Activated CD4-positive, CD25-positive, alpha-beta regulatory T cell (primary cell): ENCODE measurements at regions not wholly inside any gene's neighbourhood (a gene's known extent, or its start where the extent isn't known, plus 50 kb on each side); places are given as distances from the start of the nearest gene placed in this dataset.
"Not testable (repeated sequence)": the region's sequence is repeated elsewhere in the genome, so short reads cannot be mapped to it uniquely, and the experiment has no call there.

Source experiments
- DNase-seq, 4 experiments: peaks; one replicate each; lab custom pipeline; 2025; lab: John Stamatoyannopoulos, UW

DNA sequence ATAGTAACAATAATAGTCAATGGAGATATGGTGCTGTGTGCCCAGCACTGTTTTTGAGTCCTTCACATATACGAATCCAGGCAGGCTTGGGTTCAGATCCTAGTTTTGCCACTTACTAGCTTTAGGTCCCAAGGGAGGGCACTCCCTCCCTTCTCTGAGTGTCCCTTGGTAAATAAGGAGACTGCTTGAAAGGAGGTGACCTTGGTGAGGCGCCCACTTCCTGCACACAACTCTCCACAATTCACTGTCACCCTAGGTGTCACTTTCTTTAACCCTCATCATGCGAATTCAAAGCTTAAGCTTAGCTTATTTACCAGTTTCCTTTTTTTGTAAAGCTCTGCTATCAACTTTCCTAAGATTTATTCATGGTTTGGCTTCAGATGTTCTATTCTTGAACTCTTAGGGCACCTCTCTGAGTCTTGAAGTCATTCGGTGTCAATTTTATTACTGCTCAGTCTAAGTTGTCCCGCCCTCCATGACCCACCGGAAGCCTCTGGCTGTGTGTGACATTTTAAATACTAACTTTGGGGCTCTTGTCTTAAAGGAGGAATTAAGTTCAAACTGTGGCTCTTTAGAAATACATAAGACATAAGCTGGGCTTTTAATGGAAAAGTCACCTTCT, 170.7 kb upstream of the ZNF618 start:
- no peak for DNase-seq

- no peak for DNase-seq
Measured at GRCh38 chr9:113705928-113706519, 170.1 kb upstream of the ZNF618 start.

DNA sequence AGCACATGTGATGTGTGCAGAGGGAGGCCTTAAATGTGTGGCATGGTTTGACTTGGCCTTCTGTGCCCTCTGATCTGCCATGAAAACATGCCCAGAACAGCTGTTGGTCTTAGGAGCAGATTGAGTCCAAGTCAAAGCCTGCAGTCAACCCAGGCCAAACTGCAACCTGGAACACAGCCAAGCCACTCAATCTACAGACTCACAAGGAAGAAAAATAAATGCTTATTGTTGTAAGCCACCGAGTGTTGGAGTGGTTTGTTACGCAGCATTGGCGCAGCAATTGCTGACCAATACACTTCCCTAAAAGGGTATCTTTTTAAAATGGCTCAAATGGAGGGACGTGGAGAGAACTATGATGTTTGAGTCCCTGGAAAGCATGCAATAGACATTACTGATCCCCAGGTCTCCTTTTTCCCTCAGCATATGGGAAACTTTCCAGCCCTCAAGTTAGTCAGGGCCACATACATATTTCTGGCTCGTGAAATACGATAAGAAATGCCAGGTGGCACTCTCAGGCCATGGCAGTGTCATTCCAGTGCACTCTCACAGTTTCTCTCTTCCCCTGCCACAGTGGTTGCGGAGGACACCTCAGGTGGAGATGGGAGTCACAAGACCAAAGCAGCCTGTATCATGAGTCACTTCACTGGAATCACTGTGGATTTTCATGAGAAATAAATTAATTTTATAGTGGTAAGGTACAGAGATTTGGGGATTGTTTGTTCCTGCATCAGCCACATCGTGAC, 168.0 kb upstream of the ZNF618 start:
- no peak for DNase-seq

GRCh38 chr9:113708821-113709713, 167.0 kb upstream of the ZNF618 start:
- DNase-seq, result no peak

DNA sequence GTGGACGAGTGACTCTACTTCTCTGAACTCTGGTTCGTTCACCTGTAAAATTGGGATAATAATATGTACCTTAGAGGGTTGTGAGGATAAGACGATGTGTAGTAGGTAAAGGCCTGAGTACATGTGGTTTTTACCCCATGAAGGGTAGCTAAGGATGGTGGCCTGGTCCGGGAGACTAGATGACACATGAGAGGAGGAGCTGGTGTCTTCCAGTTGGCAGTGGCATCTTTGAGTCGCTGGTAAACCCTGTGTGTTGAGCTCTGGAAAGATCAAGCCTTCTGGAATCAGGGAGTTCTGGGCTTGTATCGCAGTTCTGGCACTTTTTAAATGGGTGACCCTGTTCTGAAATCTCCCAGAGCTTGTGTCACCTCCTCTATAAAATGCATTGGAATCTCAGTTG, 166.4 kb upstream of the ZNF618 start:
- no peak for DNase-seq

DNA sequence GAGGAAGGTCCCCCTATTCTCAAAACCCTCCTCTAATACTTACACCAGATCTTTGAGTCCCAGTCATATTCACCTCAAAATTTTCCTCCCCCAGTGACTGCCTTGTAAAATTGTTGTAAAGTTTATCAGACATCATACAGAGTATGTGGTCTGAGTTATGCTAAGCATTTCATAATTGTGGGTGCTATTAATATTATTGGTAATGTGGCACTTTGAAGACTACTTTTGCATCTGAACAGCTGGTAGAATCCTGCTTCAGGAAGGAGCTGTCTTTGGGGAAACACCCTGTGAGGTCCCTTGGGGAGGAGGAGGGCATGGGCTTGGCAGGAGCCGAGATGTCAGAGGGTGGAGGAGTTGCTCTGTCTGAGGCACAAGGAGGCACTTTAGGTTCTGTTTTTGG, 164.9 kb upstream of the ZNF618 start:
- DNase-seq, result no peak

DNA sequence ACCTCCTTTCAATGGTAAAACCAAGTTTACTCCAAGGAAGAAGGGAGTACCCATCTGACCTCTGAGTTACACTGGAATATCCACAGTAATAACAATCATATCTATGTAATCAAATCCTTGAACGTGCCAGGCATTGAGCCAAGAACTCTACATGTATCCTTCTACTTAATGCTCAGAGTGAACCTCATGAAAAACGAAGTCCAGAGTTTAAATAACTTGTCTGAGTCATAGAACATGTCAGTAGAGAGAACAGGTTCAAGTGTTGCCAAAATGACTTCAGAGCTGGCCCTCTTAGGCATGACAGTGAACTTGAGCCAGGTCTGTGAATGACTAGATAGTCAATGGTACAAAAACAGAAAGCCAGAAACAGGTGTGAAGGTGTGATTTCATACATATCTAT, 164.1 kb upstream of the ZNF618 start:
- no peak for DNase-seq

- no peak for DNase-seq
Measured at GRCh38 chr9:113715086-113715485, 161.0 kb upstream of the ZNF618 start.

- DNase-seq, result no peak
Measured at GRCh38 chr9:113719919-113720318, 156.2 kb upstream of the ZNF618 start.

DNA sequence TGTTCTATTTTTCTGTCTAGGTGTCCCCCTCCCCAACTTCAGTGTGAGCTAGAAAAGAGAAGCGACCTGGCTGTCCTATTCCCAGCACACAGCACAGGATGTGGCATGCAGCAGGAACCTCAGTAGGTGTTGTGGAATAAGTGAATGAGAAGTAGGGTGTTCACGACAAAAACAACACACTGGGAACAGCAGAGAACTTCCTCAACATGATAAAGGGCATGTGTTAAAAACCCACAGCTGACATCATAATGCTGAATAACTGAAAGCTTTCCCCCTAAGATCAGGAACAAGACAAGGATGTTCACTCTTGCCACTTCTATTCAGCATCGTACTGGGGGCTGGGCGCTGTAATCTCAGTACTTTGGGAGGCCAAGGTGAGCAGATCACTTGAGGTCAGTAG, 155.6 kb upstream of the ZNF618 start:
- DNase-seq, result no peak

DNA sequence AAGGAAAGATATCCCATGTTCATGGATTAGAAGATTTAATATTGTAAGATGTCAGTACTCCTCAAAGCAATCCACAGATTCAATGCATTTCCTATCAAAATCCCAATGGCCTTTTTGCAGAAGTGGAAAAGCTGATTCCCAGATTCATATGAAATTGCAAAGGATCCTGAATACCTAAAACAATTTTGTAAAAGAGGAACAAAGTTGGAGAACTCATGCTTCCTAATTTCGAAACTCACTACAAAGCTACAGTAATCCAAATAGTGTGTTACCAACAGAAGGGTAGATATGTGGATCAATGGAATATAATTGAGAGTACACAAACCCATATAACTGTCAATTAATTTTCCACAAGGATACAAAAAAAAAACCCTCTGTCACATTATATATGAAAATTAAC, 154.3 kb upstream of the ZNF618 start:
- no peak for DNase-seq

DNA sequence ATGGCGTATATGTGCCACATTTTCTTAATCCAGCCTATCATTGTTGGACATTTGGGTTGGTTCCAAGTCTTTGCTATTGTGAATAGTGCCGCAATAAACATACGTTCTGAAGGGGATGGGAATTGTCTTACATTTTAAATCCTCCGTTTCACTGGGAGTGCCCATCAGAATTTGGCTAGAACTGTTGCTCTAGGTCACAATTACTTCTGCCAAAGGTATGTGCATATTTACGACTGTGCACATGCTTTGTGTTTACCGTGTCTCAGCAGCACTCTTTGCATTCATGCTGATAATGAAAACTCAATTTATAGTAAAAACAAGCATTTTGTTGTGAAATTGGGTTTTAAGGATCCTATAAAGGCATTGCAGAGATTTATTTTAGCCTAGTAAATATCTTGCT, 151.9 kb upstream of the ZNF618 start:
- no peak for DNase-seq

DNA sequence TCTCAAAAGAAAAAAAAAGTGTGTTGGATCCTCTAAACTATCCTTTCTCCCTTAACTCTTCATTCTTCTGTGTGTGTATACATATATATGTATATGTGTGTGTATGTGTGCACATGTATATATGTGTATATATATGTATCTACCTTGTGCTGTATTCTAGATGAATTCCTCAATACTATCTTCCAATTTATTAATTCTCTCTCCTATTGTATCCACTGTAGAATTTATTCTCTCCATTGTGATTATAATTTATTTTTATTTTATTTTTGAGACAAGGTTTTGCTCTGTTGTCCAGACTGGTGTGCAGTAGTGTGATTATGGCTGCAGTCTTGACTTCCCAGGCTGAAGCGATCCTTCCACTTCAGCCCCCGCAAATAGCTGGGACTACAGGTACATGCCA, 147.1 kb upstream of the ZNF618 start:
- DNase-seq, result no peak

- DNase-seq, result no peak
Measured at GRCh38 chr9:113734826-113735225, 141.3 kb upstream of the ZNF618 start.

GRCh38 chr9:113737517-113738271, 138.4 kb upstream of the ZNF618 start:
- DNase-seq, result no peak

DNA sequence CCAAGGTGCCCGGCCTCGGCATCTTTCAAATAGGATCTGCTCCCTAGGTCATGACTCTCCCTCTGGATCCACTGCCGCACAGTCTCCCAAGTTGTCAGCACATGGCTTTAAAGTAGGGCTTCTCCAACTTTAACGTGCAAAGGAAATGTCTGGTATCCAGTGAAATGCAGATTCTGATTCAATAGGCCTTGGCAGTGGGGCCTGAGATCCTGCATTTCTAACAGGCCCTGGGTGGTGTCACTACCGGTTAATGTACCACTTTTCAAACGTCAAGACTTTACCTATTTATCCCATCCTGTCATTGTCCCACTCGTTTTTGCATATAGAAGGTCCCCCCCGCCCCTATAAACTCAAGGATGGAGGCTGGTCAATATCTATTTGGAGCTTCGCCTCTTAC, 137.6 kb upstream of the ZNF618 start:
- no peak for DNase-seq

GRCh38 chr9:113738893-113739604, 137.1 kb upstream of the ZNF618 start:
- no peak for DNase-seq

DNA sequence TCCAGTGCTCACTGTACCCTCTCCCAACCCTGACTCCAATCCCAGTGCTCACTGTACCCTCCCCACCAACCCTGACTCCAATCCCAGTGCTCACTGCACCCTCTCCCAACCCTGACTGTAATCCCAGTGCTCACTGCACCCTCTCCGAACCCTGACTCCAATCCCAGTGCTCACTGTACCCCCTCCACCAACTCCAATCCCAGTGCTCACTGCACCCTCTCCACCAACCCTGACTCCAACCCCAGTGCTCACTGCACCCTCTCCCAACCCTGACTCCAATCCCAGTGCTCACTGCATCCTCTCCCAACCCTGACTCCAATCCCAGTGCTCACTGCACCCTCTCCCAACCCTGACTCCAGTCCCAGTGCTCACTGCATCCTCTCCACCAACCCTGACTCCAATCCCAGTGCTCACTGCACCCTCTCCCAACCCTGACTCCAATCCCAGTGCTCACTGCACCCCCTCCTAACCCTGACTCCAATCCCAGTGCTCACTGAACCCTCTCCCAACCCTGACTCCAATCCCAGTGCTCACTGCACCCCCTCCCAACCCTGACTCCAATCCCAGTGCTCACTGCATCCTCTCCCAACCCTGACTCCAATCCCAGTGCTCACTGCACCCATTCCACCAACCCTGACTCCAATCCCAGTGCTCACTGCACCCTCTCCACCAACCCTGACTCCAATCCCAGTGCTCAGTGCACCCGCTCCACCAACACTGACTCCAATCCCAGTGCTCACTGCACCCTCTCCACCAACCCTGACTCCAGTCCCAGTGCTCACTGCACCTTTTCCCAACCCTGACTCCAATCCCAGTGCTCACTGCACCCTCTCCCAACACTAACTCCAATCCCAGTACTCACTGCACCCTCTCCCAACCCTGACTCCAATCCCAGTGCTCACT, 136.3 kb upstream of the ZNF618 start:
- DNase-seq, result not testable (repeated sequence)

DNA sequence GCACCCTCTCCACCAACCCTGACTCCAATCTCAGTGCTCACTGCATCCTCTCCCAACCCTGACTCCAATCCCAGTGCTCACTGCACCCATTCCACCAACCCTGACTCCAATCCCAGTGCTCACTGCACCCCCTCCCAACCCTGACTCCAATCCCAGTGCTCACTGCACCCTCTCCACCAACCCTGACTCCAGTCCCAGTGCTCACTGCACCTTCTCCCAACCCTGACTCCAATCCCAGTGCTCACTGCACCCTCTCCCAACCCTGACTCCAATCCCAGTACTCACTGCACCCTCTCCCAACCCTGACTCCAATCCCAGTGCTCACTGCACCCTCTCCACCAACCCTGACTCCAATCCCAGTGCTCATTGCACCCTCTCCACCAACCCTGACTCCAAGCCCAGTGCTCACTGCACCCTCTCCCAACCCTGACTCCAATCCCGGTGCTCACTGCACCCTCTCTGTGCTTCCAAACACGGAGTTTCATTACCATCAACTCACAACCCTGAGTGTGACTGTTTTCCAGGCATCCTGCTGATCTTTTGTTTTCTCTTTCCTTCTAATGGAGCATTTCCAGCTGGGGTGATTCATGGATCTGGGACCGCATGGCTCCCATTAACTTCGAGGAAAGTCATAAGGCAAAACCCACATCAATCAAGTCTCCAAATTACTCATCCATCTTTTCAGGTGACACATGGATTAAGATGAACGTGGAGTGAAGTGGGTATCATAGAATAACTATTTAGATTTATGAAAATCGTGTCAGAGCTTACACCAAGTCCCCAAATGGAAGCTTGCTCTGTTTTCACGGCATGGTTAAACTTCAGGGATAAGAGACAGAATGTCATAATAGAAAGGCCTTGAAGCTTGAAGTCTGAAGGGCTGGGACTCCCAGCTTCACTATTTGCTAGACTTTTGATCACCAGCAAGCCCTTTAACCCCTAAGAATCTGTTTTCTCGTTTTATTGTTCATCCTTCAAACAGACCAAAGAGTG, 135.3 kb upstream of the ZNF618 start:
- not testable (repeated sequence) for DNase-seq
